Right lung (tissue), 2 donors: ENCODE measurements at regions not wholly inside any gene's neighbourhood (a gene's known extent, or its start where the extent isn't known, plus 50 kb on each side); places are given as distances from the start of the nearest gene placed in this dataset.
"Not testable (repeated sequence)": the region's sequence is repeated elsewhere in the genome, so short reads cannot be mapped to it uniquely, and the experiment has no call there.

Experiments
- DNase-seq, 2 donors: peaks; one replicate each; pipeline ENCODE4 v3.0.0-alpha.2; 2013

DNA sequence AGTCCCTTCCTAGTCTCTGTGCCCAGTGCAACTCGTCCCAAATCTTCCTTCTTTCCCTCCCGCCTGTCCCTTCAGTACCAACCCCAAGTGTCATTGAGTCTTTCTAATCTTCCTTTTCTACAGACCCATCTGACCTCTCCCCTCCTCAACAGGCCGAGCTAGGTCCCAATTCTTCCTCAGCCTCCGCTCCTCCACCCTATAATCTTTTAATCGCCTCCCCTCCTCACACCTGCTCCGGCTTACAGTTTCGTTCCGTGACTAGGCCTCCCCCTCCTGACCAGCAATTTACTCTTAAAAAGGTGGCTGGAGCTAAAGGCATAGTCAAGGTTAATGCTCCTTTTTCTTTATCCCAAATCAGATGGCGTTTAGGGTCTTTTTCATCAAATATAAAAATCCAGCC, 123.1 kb upstream of the MAP2 start:
- not testable (repeated sequence) for DNase-seq

DNA sequence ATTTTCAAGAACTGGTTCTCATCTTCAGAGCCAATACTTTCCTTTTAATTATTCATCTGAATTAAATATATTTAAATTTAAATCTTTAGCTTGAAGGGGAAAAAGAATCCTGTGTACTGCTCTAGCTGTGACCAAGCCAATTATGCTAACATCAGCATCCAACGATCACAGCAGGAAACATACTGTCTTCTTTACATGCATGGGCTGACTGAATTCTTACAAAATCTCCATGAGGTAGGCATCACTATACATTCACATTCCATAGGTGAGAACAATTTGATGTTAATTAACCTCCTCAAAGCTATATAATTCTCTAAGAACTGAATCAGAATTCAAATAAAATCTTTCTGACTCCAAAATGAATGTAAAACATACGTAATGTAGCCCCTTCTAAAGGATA, 118.8 kb upstream of the MAP2 start:
- no peak for DNase-seq

DNA sequence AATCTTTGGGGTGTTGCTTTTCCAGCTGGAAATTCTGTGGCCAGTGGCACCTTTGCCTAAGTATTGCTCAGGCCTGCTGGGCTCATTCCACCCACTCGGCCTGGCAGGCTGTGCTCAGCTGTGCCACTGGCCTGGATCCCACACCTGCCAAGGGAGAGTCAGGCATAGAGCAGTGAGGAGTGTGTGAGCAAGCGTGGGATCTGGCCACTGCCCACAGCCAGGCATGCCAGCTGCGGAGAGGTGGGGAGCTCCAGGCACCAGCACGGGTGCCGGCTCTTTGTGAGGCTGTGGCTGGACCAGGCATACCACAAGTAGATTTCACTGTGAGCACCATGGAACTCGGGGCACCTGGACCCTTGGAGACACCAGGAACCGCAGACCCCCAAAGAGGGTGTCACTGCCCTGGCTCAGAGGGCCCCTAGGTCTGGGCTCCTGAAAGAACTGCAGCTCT, 118.1 kb upstream of the MAP2 start:
- DNase-seq: no peak

DNA sequence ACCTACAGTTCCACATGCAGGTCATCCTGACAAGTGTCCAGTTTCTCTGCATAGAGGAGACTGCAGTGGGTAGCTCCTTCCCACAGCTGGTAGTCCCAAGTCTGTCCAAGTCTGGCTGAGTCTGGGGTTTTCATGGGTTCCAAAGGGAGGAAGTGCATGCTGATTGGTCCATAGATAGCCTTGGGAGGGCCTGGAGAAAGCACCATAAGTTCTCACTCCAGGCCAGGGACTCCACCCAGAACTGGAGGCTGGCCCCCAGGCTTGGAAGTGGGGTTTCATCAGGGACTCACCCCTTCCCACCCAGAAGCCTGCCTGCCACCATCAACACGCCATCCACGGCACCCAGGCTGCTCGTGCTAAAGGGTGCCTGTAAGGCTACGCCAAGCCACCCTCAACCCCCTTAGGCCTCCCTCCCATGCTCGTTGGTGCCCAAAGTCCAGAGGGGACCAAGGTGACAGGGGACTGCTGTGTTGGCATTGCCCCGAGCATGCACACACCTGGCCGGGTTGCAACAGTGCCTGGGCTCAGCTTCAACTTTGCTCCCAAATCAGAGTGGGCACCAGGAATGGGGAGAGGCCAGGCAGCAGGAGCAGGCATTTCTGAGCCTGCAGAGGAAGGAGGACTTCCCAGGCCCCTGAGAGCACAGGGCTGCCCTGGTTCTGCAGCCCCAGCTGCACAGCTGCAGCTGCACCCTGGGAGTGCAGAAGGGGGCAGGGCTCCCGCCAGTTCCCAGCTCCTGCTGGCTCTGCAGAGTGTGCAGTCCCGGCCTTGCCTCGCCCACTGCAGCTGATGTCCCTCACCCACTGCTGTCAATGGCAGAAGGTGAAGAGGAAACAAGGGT, 116.5 kb upstream of the MAP2 start:
- DNase-seq: no peak

DNA sequence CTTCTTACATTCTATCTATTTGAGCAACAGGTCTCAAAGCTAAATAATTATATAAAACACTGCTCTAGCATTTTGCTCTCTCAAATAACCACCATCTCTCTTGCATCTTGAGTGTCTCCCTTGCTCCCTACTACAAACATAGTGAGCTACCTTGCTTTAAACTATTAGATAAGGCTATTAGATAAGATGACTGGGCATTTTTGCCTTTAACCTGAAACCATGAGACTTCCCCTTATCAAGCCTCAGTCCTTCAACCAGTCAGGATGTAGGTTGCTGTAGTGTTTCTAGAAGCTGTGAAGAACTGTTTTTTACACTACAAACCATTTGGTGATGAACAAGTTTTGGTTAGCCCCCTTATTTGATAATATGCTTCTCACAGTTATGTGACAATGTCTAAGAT, 115.4 kb upstream of the MAP2 start:
- DNase-seq: no peak

DNA sequence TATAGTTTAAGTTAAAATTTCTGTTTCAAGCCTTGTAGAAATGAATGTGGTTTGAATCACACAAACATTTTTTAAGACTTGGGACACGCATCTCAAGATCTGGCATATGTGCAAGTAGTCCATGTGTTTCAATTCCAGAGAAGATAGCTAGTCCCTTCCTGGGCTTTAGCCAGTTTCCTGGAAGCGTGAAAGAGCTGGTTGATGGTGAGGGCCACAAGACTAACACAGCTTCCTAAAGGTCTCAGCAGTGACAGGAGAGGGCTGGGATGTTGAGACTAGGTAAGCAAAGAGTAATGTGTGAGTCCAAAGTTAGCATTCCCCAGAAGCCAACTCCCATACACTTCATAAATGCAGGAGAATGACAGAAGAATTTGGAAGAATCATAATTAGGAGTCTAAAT, 111.9 kb upstream of the MAP2 start:
- DNase-seq: no peak

DNA sequence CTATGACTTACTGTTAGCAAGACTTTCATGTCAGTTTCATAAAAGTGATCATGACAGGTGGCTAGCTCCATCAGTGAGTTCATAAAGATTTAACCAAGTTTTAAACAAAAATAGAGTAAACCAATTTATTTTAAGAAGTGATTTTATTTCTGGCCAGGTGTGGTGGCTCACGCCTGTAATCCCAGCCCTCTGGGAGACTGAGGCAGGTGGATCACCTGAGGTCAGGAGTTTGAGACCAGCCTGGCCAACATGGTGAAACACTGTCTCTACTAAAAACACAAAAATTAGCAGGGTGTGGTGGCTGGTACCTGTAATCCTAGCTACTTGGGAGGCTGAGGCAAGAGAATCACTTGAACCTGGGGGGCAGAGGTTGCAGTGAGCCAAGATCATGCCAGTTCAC, 111.4 kb upstream of the MAP2 start:
- not testable (repeated sequence) for DNase-seq

DNA sequence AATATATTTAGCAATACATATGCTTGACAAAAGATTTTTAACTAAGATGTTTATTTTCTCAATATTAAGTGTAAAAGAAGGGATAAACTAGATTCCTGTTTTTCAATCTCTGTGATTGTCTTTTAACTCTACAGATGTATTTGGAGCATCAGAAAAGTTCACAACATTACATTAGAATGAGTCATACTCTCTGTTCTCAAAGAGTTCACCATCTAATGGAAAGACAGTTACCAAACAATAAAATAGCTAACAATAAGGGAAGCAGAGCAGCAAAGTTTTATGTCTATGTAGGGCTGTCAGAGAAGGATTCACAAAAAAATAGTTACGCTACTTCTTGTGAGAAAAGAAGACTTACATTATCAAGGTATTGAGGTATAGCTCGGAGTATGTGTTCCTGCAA, 109.2 kb upstream of the MAP2 start:
- DNase-seq: no peak

DNA sequence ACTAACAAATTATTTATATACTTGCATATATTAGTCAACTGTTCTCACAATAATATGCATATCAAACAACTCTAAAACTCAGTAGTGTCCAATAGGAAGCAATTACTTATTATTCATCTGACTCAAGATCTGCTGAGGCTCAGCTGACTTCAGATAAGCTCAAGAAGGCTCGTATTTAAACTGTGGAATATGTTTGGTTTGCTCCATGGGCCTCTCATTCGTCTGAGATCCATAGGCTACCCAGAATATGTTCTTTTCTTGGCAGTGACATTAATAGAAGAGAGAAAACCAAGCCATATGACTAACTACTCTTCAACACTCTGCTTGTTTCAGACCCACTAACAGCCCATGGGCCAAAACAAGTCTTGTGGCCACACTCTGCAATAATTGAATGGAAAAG, 107.7 kb upstream of the MAP2 start:
- DNase-seq: no peak

DNA sequence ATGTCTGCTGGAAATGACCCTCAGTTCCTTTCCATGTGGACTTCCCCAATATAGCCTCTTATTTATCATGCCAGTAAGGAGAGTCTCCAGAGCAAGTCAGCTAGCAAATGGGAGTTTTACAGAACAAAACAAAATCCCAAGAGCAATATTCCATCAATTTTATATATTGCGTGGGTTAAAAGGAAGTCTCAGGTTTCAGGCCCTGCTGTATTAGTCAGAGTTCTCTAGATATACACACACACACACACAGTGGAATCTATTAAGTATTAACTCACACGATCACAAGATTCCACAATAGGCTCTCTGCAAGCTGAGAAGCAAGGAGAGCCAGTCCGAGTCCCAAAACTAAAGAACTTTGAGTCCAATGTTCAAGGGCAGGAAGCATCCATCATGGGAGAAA, 102.8 kb upstream of the MAP2 start:
- no peak for DNase-seq

DNA sequence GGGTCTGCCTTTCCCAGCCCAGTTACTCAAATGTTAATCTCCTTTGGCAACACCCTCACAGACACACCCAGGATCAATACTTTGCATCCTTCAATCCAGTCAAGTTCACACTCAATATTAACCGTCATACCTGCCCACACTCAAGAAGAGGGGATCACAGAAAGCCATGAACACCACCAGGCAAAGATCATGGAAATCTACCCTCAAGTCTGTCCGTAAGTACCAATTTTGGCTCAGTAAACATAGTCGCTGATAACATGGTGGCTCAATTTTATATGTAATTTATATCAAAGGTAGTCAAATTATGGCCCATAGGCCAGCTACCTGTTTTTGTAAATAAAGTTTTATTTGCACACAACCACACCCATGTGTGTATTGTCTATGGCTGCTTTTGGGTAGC, 102.3 kb upstream of the MAP2 start:
- no peak for DNase-seq

DNA sequence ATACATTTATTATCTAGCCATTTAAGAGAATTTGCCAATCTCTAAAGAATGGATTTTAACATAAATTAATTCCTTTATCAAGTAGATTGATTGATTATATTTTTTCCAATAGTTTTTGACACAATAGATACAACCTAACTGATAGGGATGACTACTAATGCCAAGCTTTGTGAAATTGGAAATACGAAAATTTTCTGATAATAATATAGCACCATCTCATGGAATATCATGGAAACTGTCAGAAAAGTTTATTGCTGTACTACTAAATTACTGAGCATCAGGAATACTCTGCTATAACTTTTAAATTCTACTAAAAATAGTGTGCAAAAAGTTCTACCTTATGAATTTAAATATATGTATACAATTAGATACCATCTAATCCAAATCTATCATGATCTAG, 101.8 kb upstream of the MAP2 start:
- DNase-seq: no peak

DNA sequence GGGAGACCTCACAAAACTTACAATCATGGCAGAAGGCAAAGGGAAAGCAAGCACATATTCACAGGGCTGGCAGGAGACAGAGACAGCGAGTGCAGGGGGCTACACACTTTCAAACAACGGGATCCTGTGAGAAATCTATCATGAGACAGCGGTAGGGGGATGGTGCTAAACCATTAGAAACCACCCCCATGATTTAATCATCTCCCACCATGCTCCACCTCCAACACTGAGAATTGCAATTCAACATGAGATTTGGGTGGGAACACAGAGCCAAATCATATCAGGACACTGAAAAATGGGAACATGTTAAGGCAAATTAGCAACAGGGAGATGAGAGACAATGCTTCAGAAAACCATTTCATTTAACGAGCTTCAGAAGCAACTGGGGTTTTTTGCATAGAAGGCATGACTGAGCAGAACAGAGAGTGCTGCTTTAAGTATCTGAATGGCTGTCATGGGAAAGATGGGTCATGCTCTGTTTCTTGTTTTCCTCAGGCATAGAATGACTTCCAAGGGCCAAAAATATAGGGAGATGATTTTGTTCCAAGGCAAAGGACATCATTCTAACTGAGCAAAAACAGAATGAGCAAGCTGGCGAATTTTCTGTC, 100.8 kb upstream of the MAP2 start:
- no peak for DNase-seq

DNA sequence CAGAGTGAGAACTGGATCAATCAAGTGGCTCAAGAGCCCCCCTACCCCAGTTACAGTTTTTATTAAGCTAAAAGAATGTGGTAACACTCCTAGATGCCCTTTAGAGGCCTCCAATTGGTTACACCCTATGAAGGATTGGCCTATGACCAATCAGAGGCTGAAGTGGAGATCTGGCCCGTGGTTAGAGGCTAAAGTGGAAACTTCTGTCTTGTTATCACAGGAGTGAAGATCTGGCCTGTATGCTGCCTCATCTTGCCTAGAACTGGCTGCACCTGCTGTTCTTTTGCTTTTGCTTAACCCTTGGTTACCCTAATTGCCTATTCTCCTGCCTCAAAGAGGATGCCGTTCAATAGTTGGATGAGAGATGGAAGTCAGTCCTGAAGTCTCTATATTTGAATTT, 100.1 kb upstream of the MAP2 start:
- no peak for DNase-seq

DNA sequence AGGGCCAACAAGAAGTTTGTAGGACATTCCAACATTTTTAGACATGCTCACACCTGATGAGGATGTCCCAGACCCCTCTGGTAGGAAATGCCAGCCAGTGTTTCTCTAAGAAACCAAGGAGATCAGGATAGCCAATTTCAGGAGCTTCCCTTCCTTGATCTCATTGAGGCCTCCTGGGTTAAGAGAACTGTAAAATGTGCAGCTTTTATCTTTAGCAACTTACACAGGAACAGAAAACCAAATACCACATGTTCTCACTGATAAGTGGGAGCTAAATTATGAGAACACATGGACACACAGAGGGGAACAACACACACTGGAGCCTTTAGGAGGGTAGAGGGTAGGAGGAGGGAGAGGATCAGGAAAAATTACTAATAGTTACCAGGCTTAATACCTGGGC, 99.6 kb upstream of the MAP2 start:
- DNase-seq: no peak

DNA sequence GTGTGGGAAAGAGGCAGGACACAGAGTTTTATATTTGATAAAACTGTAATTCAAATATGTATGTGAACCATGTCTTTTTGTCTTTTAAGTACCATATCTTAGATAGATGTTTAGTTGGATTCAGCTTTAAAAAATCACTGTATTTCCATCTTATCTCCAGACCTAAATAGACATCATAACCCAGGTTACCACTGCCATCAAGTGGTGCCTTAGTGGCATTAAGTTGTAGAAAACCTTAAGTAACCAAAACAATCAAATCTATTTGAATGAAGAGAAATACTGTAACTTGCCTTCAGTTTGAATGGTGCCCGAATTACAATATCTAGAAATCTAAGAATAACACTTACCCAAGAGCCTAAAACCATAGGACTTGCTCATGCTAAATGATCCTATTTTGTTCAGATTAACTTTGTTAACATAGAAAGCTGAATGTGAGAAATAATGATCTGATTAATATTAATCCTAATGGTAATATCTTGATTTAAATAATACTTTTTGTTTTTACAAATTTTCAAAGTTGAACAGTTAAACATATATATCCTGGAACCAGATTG, 92.5 kb upstream of the MAP2 start:
- DNase-seq: peak in 1 of 2 donors; percentile 8

DNA sequence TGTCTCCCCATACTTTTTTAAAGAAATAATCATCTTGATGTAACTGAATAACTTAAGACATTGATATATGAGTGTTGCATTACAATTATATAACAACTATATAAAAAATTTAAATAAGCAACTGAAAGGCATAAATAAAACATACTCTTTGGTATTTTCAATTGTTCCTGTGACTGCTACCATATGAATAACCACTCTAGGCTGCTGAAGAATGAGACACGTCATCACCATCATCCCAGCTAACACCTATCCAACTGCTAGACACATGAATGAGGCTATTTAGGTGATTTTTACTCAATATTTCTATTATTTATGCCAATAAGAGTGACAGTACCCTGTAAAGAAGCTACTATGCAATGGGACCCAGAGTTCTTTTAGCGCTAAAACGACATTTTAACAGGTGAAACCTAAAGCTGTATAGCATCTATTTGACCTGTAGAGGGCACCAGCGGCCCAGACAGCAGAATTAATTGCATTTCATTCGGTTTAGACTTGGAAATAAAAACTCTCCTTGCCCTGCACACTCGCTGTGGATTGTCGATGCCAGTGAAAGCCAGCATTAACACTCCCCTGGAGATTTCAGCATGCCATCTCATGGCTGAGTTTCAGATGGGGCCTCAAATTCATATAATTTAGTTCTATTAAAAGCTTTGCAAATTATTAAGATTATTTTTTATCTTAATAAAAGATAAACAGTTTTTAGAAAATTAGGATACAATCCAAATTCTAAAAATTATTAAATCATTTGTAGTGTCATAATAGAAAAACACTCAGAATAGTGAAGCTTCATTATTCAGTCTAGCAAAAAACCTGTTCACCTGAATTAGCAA, 89.4 kb upstream of the MAP2 start:
- DNase-seq: peak; percentile 18 to 26

DNA sequence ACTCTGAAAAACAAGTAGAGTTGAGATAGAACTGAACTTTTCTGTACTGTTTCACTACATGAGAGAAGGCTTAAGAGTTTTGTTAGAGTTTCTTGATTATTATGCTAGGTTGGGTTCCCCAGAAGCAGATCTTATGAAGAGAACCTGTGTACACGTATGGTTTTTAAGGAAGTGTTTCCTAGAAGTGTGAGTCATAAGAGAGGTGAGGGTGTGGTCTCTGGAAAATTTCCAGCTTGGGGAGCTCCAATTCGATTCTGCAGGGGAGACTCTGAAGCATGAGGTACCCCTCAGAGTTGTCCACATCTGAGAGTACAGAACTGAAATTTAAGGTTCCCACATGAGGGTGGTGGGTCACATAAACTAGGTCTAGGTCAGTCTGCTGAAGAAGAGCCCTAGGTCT, 83.3 kb upstream of the MAP2 start:
- no peak for DNase-seq

DNA sequence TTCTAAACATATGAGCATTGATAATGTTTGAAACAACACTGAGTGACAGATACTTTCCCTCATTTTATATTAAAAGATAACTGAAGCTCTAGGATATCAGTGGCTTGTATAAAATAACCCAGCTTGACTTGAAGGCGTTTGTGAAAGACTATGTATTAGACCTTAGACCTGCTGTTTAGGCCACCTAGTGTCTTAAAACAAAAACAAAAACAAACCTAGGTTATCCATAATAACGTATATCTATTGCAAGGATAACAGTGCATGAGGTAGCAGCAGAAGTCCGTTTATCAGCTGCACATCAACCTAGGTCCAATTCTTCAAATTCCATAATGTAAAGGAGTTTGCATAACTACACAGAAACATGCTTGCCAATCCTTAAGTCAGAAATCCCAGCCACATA, 79.5 kb upstream of the MAP2 start:
- no peak for DNase-seq

DNA sequence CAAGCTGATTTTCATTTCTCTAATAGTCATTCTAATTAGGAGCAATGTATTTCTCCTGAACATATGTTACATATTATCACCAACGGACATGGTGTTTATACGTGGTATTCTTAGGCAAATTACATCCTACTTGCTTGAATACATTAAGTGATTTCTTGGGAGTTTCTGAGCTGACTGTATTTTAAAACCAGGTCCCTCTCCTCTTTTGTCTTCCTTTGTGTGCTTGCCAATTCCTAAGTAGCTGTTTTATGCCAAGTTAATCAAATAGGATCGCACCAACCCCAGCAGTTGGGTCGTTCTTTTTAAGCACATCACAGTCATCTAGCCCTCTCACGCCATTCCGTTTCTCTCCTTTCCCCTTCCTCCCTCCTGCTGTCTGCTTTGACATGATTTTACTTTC, 75.4 kb upstream of the MAP2 start:
- DNase-seq: no peak

DNA sequence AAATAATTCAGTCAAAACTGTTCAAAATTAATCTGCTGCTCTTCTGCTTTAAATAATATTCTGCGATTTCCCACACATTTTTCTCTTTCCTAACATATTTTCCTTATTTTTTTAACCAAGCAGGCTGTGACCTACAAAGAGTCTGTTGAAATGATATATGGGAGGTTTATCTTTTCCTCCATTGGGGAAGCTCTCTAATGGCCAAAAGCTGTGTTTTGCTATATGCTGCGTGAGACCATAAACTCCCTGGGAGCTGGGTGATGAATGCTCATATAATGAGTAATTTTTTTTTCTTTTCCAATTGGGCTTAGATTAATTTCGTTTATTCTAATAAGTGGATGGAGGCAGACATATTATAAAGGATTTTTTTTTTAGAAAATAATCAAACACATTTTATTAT, 72.2 kb upstream of the MAP2 start:
- DNase-seq: no peak

DNA sequence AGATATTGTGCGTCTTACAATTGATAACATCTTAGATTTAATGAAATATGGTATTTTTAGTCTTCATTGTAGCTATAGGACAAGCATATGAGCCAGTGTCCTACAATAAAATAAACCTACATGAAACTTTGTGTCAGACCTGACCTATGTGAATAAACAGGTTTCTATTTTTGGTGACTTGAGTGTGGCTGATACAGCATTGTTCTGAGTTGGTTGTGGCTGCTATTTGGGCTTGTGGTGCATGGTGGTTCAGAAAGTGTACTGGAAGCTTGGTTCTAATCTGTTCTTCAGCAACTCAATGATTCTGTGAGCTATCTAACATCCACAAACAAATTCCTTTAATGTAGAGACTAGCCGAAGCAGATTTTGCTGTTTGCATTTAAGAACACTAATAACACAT, 64.9 kb upstream of the MAP2 start:
- no peak for DNase-seq
